Tibial artery (tissue), 4 donors: ENCODE measurements at regions not wholly inside any gene's neighbourhood (a gene's known extent, or its start where the extent isn't known, plus 50 kb on each side); places are given as distances from the start of the nearest gene placed in this dataset.

Source experiments
- DNase-seq, 2 donors: peaks; one replicate each; pipeline ENCODE4 v3.0.0-alpha.2; 2019
- H3K27ac ChIP-seq, 2 donors: fragments of 200-600 bp; sonication (generic) in 1 of 2; 1 replicate in 1 of 2; 2 replicates in 1 of 2; pipeline ENCODE4 v1.5.1; 2018 to 2019; ENCODE audit warnings: mild to moderate bottlenecking in 1 of 2
- H3K27me3 ChIP-seq, 2 donors: fragments of 200-600 bp; sonication (generic) in 1 of 2; one replicate each; pipeline versions ENCODE4 v1.5.1 to v1.6.0; 2016 to 2019
- H3K36me3 ChIP-seq, 3 donors: fragments of 200-600 bp; sonication (generic) in 2 of 3; one replicate each; pipeline ENCODE4 v1.5.1; 2016 to 2019; ENCODE audit warnings: mild to moderate bottlenecking in 2 of 3
- H3K4me1 ChIP-seq, 4 donors: fragments of 200-600 bp; sonication (generic) in 2 of 4; 1 replicate in 3 of 4; 2 replicates in 1 of 4; pipeline ENCODE4 v1.5.1; 2016 to 2019
- H3K4me3 ChIP-seq, 2 donors: fragments of 200-600 bp; sonication (generic) in 1 of 2; 1 replicate in 1 of 2; 2 replicates in 1 of 2; pipeline ENCODE4 v1.5.1; 2018 to 2019; ENCODE audit warnings: mild to moderate bottlenecking in 2 of 2
- H3K9me3 ChIP-seq, 3 donors: fragments of 200-600 bp; sonication (generic) in 1 of 3; one replicate each; pipeline ENCODE4 v1.5.1; 2016 to 2019
- intact Hi-C: fragments of 100-400 bp; cut with DNase I; formaldehyde crosslinking; loops from one replicate; pipeline ENCODE4 v1.15.0; 2023; ENCODE audit warnings: low total_unique reads
- TF ChIP-seq, protein P1 (sequence below), 2 experiments: fragments of 200-600 bp in 1 of 2; fragments of 450-650 bp in 1 of 2; IDR thresholded peaks; one replicate each; pipeline ENCODE4 v1.5.1; 2017 to 2019; ENCODE audit warnings: antibody characterized with exemption in 2 of 2, mild to moderate bottlenecking in 1 of 2, moderate library complexity in 1 of 2

DNA sequence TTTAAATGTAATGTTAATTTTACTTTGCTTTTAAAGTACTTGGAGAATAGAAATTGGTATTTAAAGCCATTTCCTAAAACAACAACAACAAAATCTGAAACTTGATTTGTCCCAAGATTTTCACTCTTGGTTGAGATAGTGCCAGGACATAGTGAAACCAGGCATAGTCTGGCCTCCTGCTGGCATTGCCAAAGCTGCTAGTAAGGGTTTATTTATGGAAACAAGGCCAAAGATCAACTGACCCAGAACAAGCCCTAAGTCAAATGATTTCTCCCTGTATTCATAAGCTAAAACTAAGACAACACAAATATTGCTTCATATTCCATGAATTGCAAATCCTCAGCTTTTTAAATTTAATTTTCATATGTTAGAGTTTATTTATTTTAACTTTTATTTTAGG is 227.5 kb upstream of the FGF13 start:
- Histone ChIP-seq H3K27me3 (no peaks in the 10 kb centered on the region), H3K4me3 (no peak overlapping the region), H3K36me3 (no peaks in the 10 kb centered on the region), H3K4me1 (peaks cover 0 to 10% (median 0%) of the 10 kb centered on the region in 4 donors), H3K27ac (no peak overlapping the region), H3K9me3 (no peaks in the 10 kb centered on the region)
- intact Hi-C loops, result no loop called here
- TF ChIP-seq, protein P1, sequence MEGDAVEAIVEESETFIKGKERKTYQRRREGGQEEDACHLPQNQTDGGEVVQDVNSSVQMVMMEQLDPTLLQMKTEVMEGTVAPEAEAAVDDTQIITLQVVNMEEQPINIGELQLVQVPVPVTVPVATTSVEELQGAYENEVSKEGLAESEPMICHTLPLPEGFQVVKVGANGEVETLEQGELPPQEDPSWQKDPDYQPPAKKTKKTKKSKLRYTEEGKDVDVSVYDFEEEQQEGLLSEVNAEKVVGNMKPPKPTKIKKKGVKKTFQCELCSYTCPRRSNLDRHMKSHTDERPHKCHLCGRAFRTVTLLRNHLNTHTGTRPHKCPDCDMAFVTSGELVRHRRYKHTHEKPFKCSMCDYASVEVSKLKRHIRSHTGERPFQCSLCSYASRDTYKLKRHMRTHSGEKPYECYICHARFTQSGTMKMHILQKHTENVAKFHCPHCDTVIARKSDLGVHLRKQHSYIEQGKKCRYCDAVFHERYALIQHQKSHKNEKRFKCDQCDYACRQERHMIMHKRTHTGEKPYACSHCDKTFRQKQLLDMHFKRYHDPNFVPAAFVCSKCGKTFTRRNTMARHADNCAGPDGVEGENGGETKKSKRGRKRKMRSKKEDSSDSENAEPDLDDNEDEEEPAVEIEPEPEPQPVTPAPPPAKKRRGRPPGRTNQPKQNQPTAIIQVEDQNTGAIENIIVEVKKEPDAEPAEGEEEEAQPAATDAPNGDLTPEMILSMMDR (IDR thresholded peaks at IDR 0.05), result no peak
- DNase-seq, result no peak

DNA sequence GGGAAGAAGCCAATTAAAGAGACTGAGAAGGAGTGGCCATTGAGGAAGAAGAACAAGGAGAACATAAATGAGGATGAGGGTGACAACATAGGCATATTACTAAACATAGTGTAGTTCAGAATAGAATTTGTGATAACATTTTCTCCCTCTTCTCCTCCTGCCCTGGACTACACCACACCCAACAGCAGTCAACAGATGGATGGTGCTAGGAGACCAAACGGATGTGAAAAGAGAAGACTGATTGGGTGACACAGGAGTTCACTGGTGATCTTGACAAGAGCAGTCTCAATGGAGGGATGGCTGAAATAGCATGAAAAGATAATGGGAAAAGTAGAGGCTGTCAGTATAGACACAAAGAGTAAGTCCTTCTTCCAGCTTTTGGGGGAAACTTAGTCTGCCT is 226.5 kb upstream of the FGF13 start:
- Histone ChIP-seq H3K4me1 (peaks cover 0 to 10% (median 0%) of the 10 kb centered on the region in 4 donors), H3K9me3 (no peaks in the 10 kb centered on the region), H3K27me3 (no peaks in the 10 kb centered on the region), H3K36me3 (no peaks in the 10 kb centered on the region), H3K27ac (no peak overlapping the region), H3K4me3 (no peak overlapping the region)
- TF ChIP-seq, protein P1 (IDR thresholded peaks at IDR 0.05), result no peak
- no peak for DNase-seq
- intact Hi-C loops, result no loop called here

DNA sequence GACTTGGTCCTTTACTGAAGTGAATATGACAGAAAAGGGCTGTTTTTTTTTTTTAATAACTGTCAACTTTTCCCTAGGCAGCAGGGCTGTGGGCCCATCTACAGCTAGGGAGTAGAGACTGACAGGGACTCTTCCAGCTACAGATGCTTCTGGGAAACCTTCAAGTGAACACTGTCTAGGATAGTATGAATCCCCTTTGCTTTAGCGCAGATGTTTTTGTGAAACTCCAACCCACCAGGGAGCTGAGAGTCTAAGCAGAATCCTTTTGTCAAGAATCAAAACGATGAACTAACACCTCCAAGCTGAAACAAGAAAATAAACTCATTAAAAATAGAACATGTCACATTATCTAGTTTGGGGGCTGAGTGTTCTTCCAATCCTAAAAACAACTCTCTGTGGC is 219.7 kb upstream of the FGF13 start:
- H3K4me3 ChIP-seq, result no peak overlapping the region
- no peaks in the 10 kb centered on the region for H3K36me3 ChIP-seq
- no peaks in the 10 kb centered on the region for H3K4me1 ChIP-seq
- DNase-seq, result no peak
- no peaks in the 10 kb centered on the region for H3K9me3 ChIP-seq
- TF ChIP-seq, protein P1 (IDR thresholded peaks at IDR 0.05), result no peak
- intact Hi-C loops, result no loop called here
- no peak overlapping the region for H3K27ac ChIP-seq
- H3K27me3 ChIP-seq, result no peaks in the 10 kb centered on the region

DNA sequence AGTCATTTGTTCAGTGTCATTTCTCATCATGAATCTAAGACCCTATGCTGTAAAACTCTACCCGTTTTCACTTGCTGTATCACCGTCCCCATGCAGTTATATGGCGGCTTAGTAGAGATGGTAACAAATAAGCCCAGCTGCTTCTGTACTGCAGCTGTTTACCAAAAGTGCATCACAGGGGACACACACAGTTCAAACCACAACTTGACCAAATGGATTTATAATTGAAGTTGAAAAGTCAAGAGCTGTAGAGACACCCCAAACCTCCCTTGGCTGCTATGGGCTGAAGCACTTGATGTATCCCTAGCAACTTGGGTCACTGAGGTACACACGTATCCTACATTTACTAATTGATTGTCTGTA is 219.0 kb upstream of the FGF13 start:
- no peak overlapping the region for H3K27ac ChIP-seq
- H3K4me1 ChIP-seq, result no peaks in the 10 kb centered on the region
- H3K36me3 ChIP-seq, result no peaks in the 10 kb centered on the region
- H3K9me3 ChIP-seq, result no peaks in the 10 kb centered on the region
- no peaks in the 10 kb centered on the region for H3K27me3 ChIP-seq
- no peak overlapping the region for H3K4me3 ChIP-seq
- TF ChIP-seq, protein P1 (IDR thresholded peaks at IDR 0.05), result no peak
- intact Hi-C loops, result no loop called here
- DNase-seq, result no peak

DNA sequence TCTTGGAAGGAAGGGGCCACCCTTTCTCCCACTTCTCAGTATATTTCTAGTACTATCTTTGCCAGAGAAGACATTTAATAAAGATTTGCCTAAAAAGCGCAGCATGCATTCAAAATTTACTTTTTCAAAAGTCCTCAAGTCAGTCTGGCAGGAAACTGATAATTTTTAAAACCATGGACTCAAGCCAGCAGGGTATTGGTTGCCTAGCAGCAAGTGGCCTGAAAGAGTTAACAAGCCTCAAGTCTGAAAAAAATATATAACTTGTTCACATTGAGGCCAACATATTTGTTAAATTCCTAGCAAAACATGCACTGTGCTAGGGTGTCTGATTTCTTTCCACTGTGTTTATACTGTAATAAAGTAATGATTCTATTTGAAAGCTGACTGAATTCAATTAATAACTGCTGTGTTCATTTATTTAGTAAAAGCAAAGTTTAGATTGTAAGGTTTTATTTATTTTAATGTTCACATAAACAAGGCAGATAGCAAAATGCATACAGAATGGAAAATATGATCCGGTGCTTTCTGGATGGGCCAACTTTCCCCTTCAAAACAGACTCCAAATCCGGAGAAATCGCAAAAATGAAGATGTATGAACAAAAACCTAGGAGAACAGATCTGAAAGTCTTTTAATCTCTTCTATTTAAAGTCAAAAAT is 218.5 kb upstream of the FGF13 start:
- intact Hi-C loops, result no loop called here
- H3K27ac ChIP-seq, result no peak overlapping the region
- H3K36me3 ChIP-seq, result no peaks in the 10 kb centered on the region
- TF ChIP-seq, protein P1 (IDR thresholded peaks at IDR 0.05), result no peak
- H3K4me3 ChIP-seq, result no peak overlapping the region
- H3K9me3 ChIP-seq, result no peaks in the 10 kb centered on the region
- DNase-seq, result no peak
- no peaks in the 10 kb centered on the region for H3K27me3 ChIP-seq
- H3K4me1 ChIP-seq, result no peaks in the 10 kb centered on the region
